NCI-H1105 (cell line): ENCODE measurements at regions not wholly inside any gene's neighbourhood (a gene's known extent, or its start where the extent isn't known, plus 50 kb on each side); places are given as distances from the start of the nearest gene placed in this dataset.
A peak's percentile ranks its signal among the peaks of the same experiment; 100 is the strongest.
"Not testable (repeated sequence)": the region's sequence is repeated elsewhere in the genome, so short reads cannot be mapped to it uniquely, and the experiment has no call there.

Experiments used
- DNase-seq: peaks from one replicate; lab custom pipeline; 2025; lab: John Stamatoyannopoulos, UW

GRCh38 chr1:184820218-184820750 lies 65.6 kb upstream of the EDEM3 start:
- no peak for DNase-seq

DNA sequence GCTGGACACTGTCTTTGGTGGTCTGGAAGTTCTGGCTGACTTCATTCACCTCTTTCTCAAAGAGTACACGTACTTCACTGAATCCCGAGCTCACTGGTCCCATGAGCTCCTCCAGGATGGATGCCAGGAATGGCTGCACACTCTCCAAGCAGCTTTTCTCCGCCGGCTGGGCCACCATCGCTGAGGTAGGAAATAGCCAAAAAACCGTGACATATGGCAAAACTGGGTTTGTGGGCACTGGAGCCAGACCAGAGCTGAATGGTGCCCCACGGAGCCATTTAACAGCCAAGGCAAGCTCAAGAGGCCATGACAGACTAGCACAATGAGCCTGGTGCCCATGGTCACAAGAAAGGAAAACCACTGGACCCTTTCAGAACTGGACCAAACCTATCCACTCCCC lies 64.0 kb upstream of the EDEM3 start:
- DNase-seq = no peak

DNA sequence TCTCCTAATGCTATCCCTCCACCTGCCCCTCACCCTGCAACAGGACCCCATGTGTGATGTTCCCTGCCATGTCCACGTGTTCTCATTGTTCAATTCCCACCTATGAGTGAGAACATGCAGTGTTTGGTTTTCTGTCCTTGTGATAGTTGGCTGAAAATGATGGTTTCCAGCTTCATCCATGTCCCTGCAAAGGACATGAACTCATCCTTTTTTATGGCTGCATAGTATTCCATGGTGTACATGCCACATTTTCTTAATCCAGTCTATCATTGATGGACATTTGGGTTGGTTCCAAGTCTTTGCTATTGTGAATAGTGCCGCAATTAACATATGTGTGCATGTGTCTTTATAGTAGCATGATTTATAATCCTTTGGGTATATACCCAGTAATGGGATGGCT lies 62.3 kb upstream of the EDEM3 start:
- not testable (repeated sequence) for DNase-seq

- no peak for DNase-seq
Observed at GRCh38 chr1:184813528-184814089, 59.0 kb upstream of the EDEM3 start.

DNA sequence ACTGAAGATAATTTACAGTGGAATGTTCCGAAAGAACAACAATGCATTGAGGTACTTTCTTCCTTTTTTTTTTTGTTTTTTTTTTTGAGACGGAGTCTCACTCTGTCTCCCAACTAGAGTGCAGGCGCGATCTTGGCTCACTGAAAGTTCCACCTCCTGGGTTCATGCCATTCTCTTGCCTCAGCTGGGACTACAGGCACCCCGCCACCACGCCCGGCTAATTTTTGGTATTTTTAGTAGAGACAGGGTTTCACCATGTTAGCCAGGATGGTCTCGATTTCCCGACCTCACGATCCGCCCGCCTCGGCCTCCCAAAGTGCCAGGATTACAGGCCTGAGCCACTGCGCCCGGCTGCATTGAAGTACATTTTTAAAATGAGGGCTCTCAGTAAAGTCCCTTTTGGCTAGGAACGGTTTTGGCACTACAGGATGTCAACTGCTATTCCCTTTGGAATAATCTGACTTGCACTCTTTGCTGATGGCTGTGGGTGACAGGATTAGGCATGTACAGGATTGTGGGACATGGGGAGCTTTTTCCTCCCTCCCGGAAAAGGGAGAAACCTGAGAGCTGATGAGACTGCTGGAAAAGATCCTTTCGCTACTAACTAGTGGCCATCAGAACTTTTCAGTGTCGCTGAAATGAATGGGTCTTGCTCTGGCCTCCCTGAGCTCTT lies 56.9 kb upstream of the EDEM3 start:
- no peak for DNase-seq

DNA sequence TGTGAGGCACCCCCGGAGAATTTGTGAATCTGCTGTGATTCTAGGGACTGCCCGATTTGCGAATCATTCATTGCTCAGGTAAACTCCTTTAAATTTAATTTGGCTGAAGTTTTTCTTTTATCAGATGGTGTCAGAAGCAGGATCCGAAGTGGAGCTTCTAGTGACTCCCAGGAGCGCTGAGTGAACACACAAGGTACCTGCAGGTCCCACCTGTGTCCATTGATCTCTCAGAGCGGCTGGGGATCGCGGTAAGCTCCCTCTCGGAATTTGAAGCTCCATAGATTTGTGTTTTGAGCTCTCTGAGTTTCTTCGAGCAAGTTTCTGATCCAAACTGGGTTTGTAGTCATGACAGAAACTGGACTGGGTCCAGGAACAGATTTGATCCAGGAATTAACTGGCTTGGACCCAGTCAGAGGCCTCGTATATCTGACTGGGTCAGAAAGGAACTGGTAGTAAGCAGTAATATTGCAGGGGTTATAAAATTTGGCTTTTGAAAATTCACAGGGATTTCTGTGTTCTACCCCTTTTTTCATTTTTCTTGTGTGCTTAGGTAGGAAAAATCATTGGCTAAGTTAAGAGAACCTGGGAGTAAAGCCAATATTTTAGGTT lies 56.2 kb upstream of the EDEM3 start:
- DNase-seq = no peak

GRCh38 chr1:184806296-184806721 lies 51.7 kb upstream of the EDEM3 start:
- no peak for DNase-seq

DNA sequence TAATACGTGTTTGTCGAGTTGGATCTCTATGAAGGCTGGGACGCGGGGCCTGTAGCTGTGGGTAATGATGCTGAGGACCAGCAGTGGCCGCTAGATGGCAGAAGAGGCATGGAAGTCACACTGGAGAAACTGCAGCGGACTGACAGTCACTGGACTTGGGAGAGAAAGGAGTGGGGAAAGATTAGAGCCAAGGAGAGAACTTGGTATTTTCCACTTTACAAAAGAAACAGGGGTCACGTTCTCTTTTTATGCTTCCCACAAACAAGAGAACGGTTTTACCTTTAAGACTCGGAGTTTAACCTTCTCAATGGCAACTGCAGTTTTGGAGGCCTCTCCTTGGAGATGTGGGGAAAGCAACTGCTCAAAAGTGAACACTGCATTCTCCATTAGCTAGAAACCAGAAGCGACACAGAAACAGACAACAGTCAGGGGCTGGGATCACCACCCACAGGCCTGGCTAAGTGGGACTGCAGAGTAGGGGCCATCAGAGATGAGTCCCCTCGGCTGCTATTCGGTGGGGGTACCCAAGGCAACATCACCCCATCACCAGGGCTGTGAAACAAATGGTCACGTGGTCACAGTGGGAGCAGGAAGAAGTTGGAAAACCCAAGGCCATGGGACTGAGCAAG lies 51.1 kb upstream of the EDEM3 start:
- peak; percentile 78 for DNase-seq
